Body of pancreas (tissue), 4 donors: ENCODE measurements at regions not wholly inside any gene's neighbourhood (a gene's known extent, or its start where the extent isn't known, plus 50 kb on each side); places are given as distances from the start of the nearest gene placed in this dataset.

Experiments
- CTCF ChIP-seq, 7 experiments: fragments of 450-650 bp in 4 of 7; fragments of 200-600 bp in 3 of 7; sonication (generic) in 3 of 7; IDR thresholded peaks; one replicate each; pipeline ENCODE4 v1.5.1; 2016 to 2019; ENCODE audit warnings: antibody characterized with exemption in 7 of 7
- POLR2A ChIP-seq, 3 donors: fragments of 450-650 bp; IDR thresholded peaks; one replicate each; pipeline ENCODE4 v1.6.1; 2016; ENCODE audit warnings: antibody characterized with exemption in 3 of 3, mild to moderate bottlenecking in 2 of 3

GRCh38 chr2:156199588-156199987 is 132.9 kb downstream of the NR4A2 start:
- no peak for TF ChIP-seq CTCF (IDR thresholded peaks at IDR 0.05)
- no peak for TF ChIP-seq POLR2A (IDR thresholded peaks at IDR 0.05)
